OCI-LY3 (cell line): ENCODE measurements at regions not wholly inside any gene's neighbourhood (a gene's known extent, or its start where the extent isn't known, plus 50 kb on each side); places are given as distances from the start of the nearest gene placed in this dataset.

ENCODE experiments used
- H2AFZ ChIP-seq: fragments of 200-600, 300-600 bp; shearing (Covaris generic); 2 replicates; pipeline ENCODE4 v1.6.0; 2014; ENCODE audit warnings: antibody characterized with exemption, low read depth, low read length
- H3K27ac ChIP-seq: fragments of 200-600, 300-600 bp; sonication (generic); 2 replicates; pipeline ENCODE4 v1.5.1; 2014; ENCODE audit warnings: mild to moderate bottlenecking, low read length, moderate library complexity, mixed read lengths
- H3K27me3 ChIP-seq: fragments of 200-600, 300-600 bp; sonication (generic); 2 replicates; pipeline ENCODE4 v1.6.1; 2014; ENCODE audit warnings: low read depth, low read length, mixed read lengths
- H3K36me3 ChIP-seq: fragments of 200-600, 300-600 bp; sonication (generic); replicated peaks from 2 replicates; pipeline ENCODE3; 2014; ENCODE audit warnings: low read depth, low read length, mixed read lengths
- H3K4me1 ChIP-seq: fragments of 300-600, 200-600 bp; sonication (generic); 2 replicates; pipeline ENCODE4 v1.6.1; 2014; ENCODE audit warnings: low read length, mixed read lengths
- H3K4me2 ChIP-seq: fragments of 200-600, 300-600 bp; sonication (generic); 2 replicates; pipeline ENCODE4 v1.6.1; 2014; ENCODE audit warnings: low read length, mixed read lengths
- H3K4me3 ChIP-seq: fragments of 300-600, 200-600 bp; sonication (generic); 2 replicates; pipeline ENCODE4 v1.5.1; 2014; ENCODE audit warnings: antibody characterized with exemption, mild to moderate bottlenecking, low read length, moderate library complexity
- H3K79me2 ChIP-seq: fragments of 300-600, 200-600 bp; shearing (Covaris generic); 2 replicates; pipeline ENCODE4 v1.6.1; 2014; ENCODE audit warnings: mild to moderate bottlenecking, low read length, mixed read lengths
- H3K9ac ChIP-seq: fragments of 300-600, 200-600 bp; shearing (Covaris generic); 2 replicates; pipeline ENCODE4 v1.6.0; 2014; ENCODE audit warnings: mild to moderate bottlenecking, low read length, moderate library complexity
- H3K9me3 ChIP-seq: fragments of 200-600, 300-600 bp; shearing (Covaris generic); 2 replicates; pipeline ENCODE4 v1.6.1; 2014; ENCODE audit warnings: low read length, mixed read lengths; ENCODE audit not compliant: insufficient read depth
- H4K20me1 ChIP-seq: fragments of 200-600, 300-600 bp; sonication (generic); 2 replicates; pipeline ENCODE4 v1.6.1; 2016; ENCODE audit warnings: low read length, mixed read lengths; ENCODE audit not compliant: insufficient read depth
- CTCF ChIP-seq: fragments of 200-600, 300-600 bp; sonication (generic); IDR thresholded peaks from 2 replicates; pipeline ENCODE4 v1.5.1; 2014; ENCODE audit warnings: antibody characterized with exemption, low read length, low read depth
- EZH2phosphoT487 ChIP-seq: fragments of 200-600 bp; shearing (Covaris generic); IDR thresholded peaks from 2 replicates; pipeline ENCODE4 v1.6.1; 2018; ENCODE audit warnings: antibody characterized with exemption, mixed run types, low read depth

- no peak overlapping the region for H2AFZ ChIP-seq
- H4K20me1 ChIP-seq = no peaks in the 10 kb centered on the region
- H3K79me2 ChIP-seq = no peaks in the 10 kb centered on the region
- no peak overlapping the region for H3K4me3 ChIP-seq
- TF ChIP-seq CTCF (no peak), EZH2phosphoT487 (no peak)
- peak overlapping the region; percentile 17; the same call in 1 of the 2 replicates for H3K4me2 ChIP-seq
- H3K4me1 ChIP-seq = peaks cover 17% of the 10 kb centered on the region
- H3K36me3 ChIP-seq = peaks cover 5% of the 10 kb centered on the region
- no peaks in the 10 kb centered on the region for H3K27me3 ChIP-seq
- no peaks in the 10 kb centered on the region for H3K9me3 ChIP-seq
- H3K27ac ChIP-seq = no peak overlapping the region
- H3K9ac ChIP-seq = no peak overlapping the region
Measured at GRCh38 chr13:107743100-107743499, 472.2 kb downstream of the LIG4 start.

DNA sequence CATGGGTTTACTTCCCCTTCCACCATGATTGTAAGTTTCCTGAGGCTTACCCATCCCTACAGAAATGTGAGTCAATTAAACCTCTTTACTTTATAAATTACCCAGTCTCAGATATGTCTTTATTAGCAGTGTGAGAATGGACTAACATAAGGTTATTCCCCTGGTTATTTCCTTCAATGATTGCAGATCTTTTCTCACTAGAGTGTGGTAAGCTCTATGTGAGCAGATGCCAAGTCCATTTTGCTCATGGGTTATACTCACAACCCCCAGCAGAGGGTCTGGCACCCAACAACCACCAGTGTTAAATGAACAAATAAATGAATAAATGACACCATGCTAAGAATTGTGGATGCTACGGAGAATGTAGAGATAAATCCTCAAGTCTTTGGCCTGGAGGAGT is 472.8 kb downstream of the LIG4 start:
- Histone ChIP-seq H3K4me3 (no peak overlapping the region), H3K79me2 (no peaks in the 10 kb centered on the region), H3K4me2 (peak overlapping the region; percentile 17; the same call in 1 of the 2 replicates), H3K9ac (no peak overlapping the region), H2AFZ (no peak overlapping the region), H3K9me3 (no peaks in the 10 kb centered on the region), H3K27me3 (no peaks in the 10 kb centered on the region), H3K27ac (no peak overlapping the region), H4K20me1 (no peaks in the 10 kb centered on the region), H3K36me3 (peaks cover 5% of the 10 kb centered on the region), H3K4me1 (peaks cover 17% of the 10 kb centered on the region)
- TF ChIP-seq CTCF = no peak
- no peak for TF ChIP-seq EZH2phosphoT487

GRCh38 chr13:107738004-107738403 is 477.3 kb downstream of the LIG4 start:
- Histone ChIP-seq H3K27ac (no peak overlapping the region), H3K27me3 (no peaks in the 10 kb centered on the region), H3K79me2 (no peaks in the 10 kb centered on the region), H4K20me1 (no peaks in the 10 kb centered on the region), H3K4me2 (no peak overlapping the region), H2AFZ (no peak overlapping the region), H3K36me3 (peaks cover 5% of the 10 kb centered on the region), H3K4me1 (peaks cover 11% of the 10 kb centered on the region), H3K4me3 (no peak overlapping the region), H3K9ac (no peak overlapping the region), H3K9me3 (0 out of 2 replicates have a peak, but pooled peaks cover 3% of the 10 kb centered on the region)
- no peak for TF ChIP-seq CTCF
- TF ChIP-seq EZH2phosphoT487 = no peak

GRCh38 chr13:107736731-107737130 is 478.6 kb downstream of the LIG4 start:
- no peaks in the 10 kb centered on the region for H3K27me3 ChIP-seq
- H3K79me2 ChIP-seq = no peaks in the 10 kb centered on the region
- H3K4me1 ChIP-seq = no peaks in the 10 kb centered on the region
- no peak overlapping the region for H3K27ac ChIP-seq
- no peak overlapping the region for H3K4me3 ChIP-seq
- 0 out of 2 replicates have a peak, but pooled peaks cover 3% of the 10 kb centered on the region for H3K9me3 ChIP-seq
- peaks cover 5% of the 10 kb centered on the region for H3K36me3 ChIP-seq
- H3K9ac ChIP-seq = no peak overlapping the region
- no peak overlapping the region for H3K4me2 ChIP-seq
- H2AFZ ChIP-seq = no peak overlapping the region
- no peak for TF ChIP-seq EZH2phosphoT487
- no peak for TF ChIP-seq CTCF
- H4K20me1 ChIP-seq = no peaks in the 10 kb centered on the region
